K562 (cell line): ENCODE measurements at regions not wholly inside any gene's neighbourhood (a gene's known extent, or its start where the extent isn't known, plus 50 kb on each side); places are given as distances from the start of the nearest gene placed in this dataset.
A peak's percentile ranks its signal among the peaks of the same experiment; 100 is the strongest.

Source experiments
- BRCA1 ChIP-seq, 2 experiments: fragments of 450-650 bp in 1 of 2; sonication (generic) in 1 of 2; formaldehyde crosslinking in 1 of 2; IDR thresholded peaks; 2 replicates each; pipeline versions ENCODE4 v1.5.0 to v1.6.1; 2017 to 2020; ENCODE audit warnings: mild to moderate bottlenecking in 1 of 2, missing genetic modification reagents in 1 of 2
- FOXA1 ChIP-seq: fragments of 450-650 bp; IDR thresholded peaks from 2 replicates; pipeline ENCODE4 v1.6.1; 2016; ENCODE audit warnings: mild to moderate bottlenecking, borderline replicate concordance
- KDM4B ChIP-seq, 2 experiments: fragments of 450-650 bp in 1 of 2; sonication (generic) in 1 of 2; IDR thresholded peaks; 2 replicates each; pipeline ENCODE4 v1.6.1; 2016 to 2017; ENCODE audit warnings: borderline replicate concordance in 2 of 2, antibody characterized with exemption in 1 of 2, low read depth in 1 of 2, mild to moderate bottlenecking in 1 of 2
- MAZ ChIP-seq, 2 experiments: fragments of 450-650 bp in 1 of 2; sonication (generic) in 1 of 2; formaldehyde crosslinking; IDR thresholded peaks in 1 of 2; conservative IDR thresholded peaks in 1 of 2; 2 replicates each; pipeline versions ENCODE4 v1.4.0 to v1.5.0; 2020; ENCODE audit warnings: mild to moderate bottlenecking in 1 of 2, missing genetic modification reagents in 1 of 2
- MYBL2 ChIP-seq, 2 experiments: fragments of 450-650 bp in 1 of 2; sonication (generic) in 1 of 2; formaldehyde crosslinking in 1 of 2; IDR thresholded peaks; 2 replicates each; pipeline versions ENCODE4 v1.6.1 to v1.8.1; 2017 to 2022; ENCODE audit warnings: borderline replicate concordance in 1 of 2, inconsistent platforms in 1 of 2, low read depth in 1 of 2, mild to moderate bottlenecking in 1 of 2, missing genetic modification reagents in 1 of 2, moderate library complexity in 1 of 2
- NFATC3 ChIP-seq: fragments of 450-650 bp; IDR thresholded peaks from 2 replicates; pipeline ENCODE4 v1.6.1; 2017; ENCODE audit warnings: mild to moderate bottlenecking
- PTRF ChIP-seq: fragments of 450-650 bp; IDR thresholded peaks from 2 replicates; pipeline ENCODE4 v1.6.1; 2016; ENCODE audit warnings: mild to moderate bottlenecking, missing genetic modification characterization, missing compliant biosample characterization
- RBM34 ChIP-seq: fragments of 200-400 bp; formaldehyde crosslinking; IDR thresholded peaks from 2 replicates; pipeline ENCODE4 v1.6.1; 2018; ENCODE audit warnings: low read length, borderline replicate concordance; ENCODE audit not compliant: insufficient read depth
- SMARCE1 ChIP-seq: fragments of 450-650 bp; IDR thresholded peaks from 2 replicates; pipeline ENCODE4 v1.7.1; 2016; ENCODE audit warnings: mild to moderate bottlenecking
- SNIP1 ChIP-seq: fragments of 450-650 bp; IDR thresholded peaks from 2 replicates; pipeline ENCODE4 v1.7.1; 2017; ENCODE audit warnings: low read depth, mild to moderate bottlenecking
- SRSF9 ChIP-seq: fragments of 200-400 bp; formaldehyde crosslinking; IDR thresholded peaks from 2 replicates; pipeline ENCODE4 v1.6.1; 2017; ENCODE audit warnings: low read depth, low read length, borderline replicate concordance
- TAL1 ChIP-seq: fragments of 450-650 bp; IDR thresholded peaks from 2 replicates; pipeline ENCODE4 v1.6.1; 2016; ENCODE audit warnings: mild to moderate bottlenecking
- ZNF445 ChIP-seq: fragments of 250-450 bp; sonication (Bioruptor Pico); IDR thresholded peaks from 2 replicates; pipeline ENCODE4 v1.4.0; 2020; ENCODE audit warnings: low read depth, mild to moderate bottlenecking, moderate library complexity
- ZNF764 ChIP-seq: fragments of 250-450 bp; sonication (Bioruptor Pico); IDR thresholded peaks from 2 replicates; pipeline ENCODE4 v1.4.0; 2020; ENCODE audit warnings: low read depth, mild to moderate bottlenecking, moderate library complexity
- ZNF785 ChIP-seq: fragments of 250-450 bp; sonication (Bioruptor Pico); IDR thresholded peaks from 2 replicates; pipeline ENCODE4 v1.4.0; 2020; ENCODE audit warnings: mild to moderate bottlenecking
- TF ChIP-seq, protein P1 (sequence below): sonication (generic); formaldehyde crosslinking; IDR thresholded peaks from 2 replicates; pipeline ENCODE4 v1.8.0; 2022; ENCODE audit warnings: mild to moderate bottlenecking, low read depth, missing genetic modification reagents
- TF ChIP-seq, protein P2 (sequence below): sonication (generic); IDR thresholded peaks from 2 replicates; pipeline ENCODE4 v1.6.1; 2016
- TF ChIP-seq, protein P3 (sequence below), 2 experiments: fragments of 450-650 bp in 1 of 2; sonication (generic) in 1 of 2; formaldehyde crosslinking in 1 of 2; IDR thresholded peaks in 1 of 2; conservative IDR thresholded peaks in 1 of 2; 2 replicates each; pipeline versions ENCODE4 v1.6.1 to v1.8.1; 2016 to 2023; ENCODE audit warnings: mild to moderate bottlenecking in 2 of 2, moderate library complexity in 2 of 2, inconsistent platforms in 1 of 2, missing genetic modification reagents in 1 of 2
- TF ChIP-seq, protein P4 (sequence below): sonication (generic); formaldehyde crosslinking; IDR thresholded peaks from 2 replicates; pipeline ENCODE4 v1.8.1; 2023; ENCODE audit warnings: mild to moderate bottlenecking, missing genetic modification reagents
- TF ChIP-seq, protein P5 (sequence below): IDR thresholded peaks from 2 replicates; pipeline ENCODE4 v1.6.1; 2016; ENCODE audit warnings: missing genetic modification characterization, missing compliant biosample characterization

DNA sequence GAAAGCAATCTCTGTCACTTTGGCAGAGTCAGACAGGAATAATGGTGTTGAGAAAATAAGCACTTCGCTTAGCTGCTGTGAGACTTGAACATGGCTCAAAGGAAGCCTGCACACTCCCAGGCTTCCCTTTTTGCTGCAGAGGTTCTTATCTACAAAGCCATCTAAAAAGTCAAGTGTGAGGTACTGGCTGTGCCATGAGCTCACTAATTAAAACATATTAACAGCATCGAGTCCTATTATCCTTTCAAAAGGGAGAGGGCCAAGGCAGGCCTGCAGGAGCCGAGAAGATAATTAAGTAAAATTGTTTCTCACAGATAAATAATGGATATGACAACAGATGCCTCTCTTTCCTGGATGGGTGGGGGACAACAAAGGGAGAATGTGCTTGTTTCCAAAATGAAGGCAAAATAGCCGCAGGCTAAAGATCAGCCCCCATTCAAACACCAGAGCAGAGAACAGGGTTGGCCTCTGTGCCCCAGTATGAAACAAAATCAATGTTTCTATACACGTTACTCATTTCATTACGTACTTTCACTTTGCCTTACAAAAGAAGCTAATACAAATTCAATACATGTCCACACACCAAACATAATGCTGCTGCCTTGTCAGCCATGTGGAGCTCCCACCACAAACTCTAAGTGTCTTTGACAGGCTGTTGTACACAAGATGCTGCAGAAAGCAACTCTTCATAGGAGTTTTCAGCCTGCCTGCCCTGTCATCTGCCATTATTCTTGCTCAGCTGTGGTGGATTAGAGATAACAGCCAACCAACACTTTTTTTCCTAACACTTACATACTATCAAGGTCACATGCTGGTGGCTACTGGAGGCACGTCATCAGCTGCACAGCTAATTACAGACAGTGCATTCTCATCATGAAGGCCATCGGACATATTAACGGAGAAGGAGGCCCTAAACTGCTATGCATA is 55.3 kb downstream of the ELAPOR2 start (continued):
- TF ChIP-seq BRCA1 (IDR thresholded peaks at IDR 0.05): no peak
- no peak for TF ChIP-seq BRCA1 (CRISPR knock-in tag; IDR thresholded peaks at IDR 0.05)
- TF ChIP-seq, protein P1, sequence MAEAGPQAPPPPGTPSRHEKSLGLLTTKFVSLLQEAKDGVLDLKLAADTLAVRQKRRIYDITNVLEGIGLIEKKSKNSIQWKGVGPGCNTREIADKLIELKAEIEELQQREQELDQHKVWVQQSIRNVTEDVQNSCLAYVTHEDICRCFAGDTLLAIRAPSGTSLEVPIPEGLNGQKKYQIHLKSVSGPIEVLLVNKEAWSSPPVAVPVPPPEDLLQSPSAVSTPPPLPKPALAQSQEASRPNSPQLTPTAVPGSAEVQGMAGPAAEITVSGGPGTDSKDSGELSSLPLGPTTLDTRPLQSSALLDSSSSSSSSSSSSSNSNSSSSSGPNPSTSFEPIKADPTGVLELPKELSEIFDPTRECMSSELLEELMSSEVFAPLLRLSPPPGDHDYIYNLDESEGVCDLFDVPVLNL (CRISPR knock-in tag): no peak
- no peak for TF ChIP-seq ZNF785 (CRISPR knock-in tag)
- TF ChIP-seq NFATC3: no peak
- no peak for TF ChIP-seq KDM4B (IDR thresholded peaks at IDR 0.05; ENCODE audit: borderline replicate concordance in 2 of 2, low read depth in 1 of 2)
- no peak for TF ChIP-seq SRSF9
- TF ChIP-seq MAZ (CRISPR knock-in tag; conservative IDR thresholded peaks at IDR 0.05 in 1 of 2, IDR thresholded peaks at IDR 0.05 in 1 of 2): 0 out of 4 replicates have a peak, but pooled peaks of 1 of the 2 experiments have one; percentile 11
- TF ChIP-seq PTRF (tag): no peak
- TF ChIP-seq, protein P2, sequence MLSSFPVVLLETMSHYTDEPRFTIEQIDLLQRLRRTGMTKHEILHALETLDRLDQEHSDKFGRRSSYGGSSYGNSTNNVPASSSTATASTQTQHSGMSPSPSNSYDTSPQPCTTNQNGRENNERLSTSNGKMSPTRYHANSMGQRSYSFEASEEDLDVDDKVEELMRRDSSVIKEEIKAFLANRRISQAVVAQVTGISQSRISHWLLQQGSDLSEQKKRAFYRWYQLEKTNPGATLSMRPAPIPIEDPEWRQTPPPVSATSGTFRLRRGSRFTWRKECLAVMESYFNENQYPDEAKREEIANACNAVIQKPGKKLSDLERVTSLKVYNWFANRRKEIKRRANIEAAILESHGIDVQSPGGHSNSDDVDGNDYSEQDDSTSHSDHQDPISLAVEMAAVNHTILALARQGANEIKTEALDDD: peak; percentile 37; the same call in 1 of the 2 replicates
- TF ChIP-seq, protein P3, sequence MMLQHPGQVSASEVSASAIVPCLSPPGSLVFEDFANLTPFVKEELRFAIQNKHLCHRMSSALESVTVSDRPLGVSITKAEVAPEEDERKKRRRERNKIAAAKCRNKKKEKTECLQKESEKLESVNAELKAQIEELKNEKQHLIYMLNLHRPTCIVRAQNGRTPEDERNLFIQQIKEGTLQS (IDR thresholded peaks at IDR 0.05): peak; percentile 83
- TF ChIP-seq, protein P3 (CRISPR knock-in tag; conservative IDR thresholded peaks at IDR 0.05): no peak
- TF ChIP-seq ZNF764 (CRISPR knock-in tag): no peak
- no peak for TF ChIP-seq FOXA1
- TF ChIP-seq, protein P4, sequence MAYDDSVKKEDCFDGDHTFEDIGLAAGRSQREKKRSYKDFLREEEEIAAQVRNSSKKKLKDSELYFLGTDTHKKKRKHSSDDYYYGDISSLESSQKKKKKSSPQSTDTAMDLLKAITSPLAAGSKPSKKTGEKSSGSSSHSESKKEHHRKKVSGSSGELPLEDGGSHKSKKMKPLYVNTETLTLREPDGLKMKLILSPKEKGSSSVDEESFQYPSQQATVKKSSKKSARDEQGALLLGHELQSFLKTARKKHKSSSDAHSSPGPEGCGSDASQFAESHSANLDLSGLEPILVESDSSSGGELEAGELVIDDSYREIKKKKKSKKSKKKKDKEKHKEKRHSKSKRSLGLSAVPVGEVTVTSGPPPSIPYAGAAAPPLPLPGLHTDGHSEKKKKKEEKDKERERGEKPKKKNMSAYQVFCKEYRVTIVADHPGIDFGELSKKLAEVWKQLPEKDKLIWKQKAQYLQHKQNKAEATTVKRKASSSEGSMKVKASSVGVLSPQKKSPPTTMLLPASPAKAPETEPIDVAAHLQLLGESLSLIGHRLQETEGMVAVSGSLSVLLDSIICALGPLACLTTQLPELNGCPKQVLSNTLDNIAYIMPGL (CRISPR knock-in tag): no peak
- peak; percentile 55 for TF ChIP-seq SMARCE1
- TF ChIP-seq RBM34: no peak
- TF ChIP-seq MYBL2 (IDR thresholded peaks at IDR 0.05; ENCODE audit: low read depth): no peak
- TF ChIP-seq MYBL2 (CRISPR knock-in tag; IDR thresholded peaks at IDR 0.05; ENCODE audit: borderline replicate concordance): no peak
- no peak for TF ChIP-seq SNIP1
- peak; percentile 46 for TF ChIP-seq TAL1
- TF ChIP-seq, protein P5, sequence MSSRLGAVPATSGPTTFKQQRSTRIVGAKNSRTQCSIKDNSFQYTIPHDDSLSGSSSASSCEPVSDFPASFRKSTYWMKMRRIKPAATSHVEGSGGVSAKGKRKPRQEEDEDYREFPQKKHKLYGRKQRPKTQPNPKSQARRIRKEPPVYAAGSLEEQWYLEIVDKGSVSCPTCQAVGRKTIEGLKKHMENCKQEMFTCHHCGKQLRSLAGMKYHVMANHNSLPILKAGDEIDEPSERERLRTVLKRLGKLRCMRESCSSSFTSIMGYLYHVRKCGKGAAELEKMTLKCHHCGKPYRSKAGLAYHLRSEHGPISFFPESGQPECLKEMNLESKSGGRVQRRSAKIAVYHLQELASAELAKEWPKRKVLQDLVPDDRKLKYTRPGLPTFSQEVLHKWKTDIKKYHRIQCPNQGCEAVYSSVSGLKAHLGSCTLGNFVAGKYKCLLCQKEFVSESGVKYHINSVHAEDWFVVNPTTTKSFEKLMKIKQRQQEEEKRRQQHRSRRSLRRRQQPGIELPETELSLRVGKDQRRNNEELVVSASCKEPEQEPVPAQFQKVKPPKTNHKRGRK (tag): no peak
- TF ChIP-seq ZNF445: no peak
